ENCODE measurements at regions not wholly inside any gene's neighbourhood (a gene's known extent, or its start where the extent isn't known, plus 50 kb on each side); places are given as distances from the start of the nearest gene placed in this dataset.

GRCh38 chr4:96375367-96375766 lies 535.5 kb downstream of the PDHA2 start:
- TF ChIP-seq CTCF (IDR thresholded peaks at IDR 0.05) = no peak
- no peak for TF ChIP-seq POLR2A (IDR thresholded peaks at IDR 0.05)

All from suprapubic skin (tissue), 3 donors.